ENCODE measurements at regions not wholly inside any gene's neighbourhood (a gene's known extent, or its start where the extent isn't known, plus 50 kb on each side); places are given as distances from the start of the nearest gene placed in this dataset.

- no TSS peak for BruUV-seq (replicated peaks)
- ChIA-PET CTCF (no interaction called here), POLR2A (ENCODE audit: unreplicated experiment) (no interaction called here)
- H3K27ac ChIP-seq (ENCODE audit: insufficient read depth, low read length), result no peak overlapping the region
- no peak overlapping the region for H3K4me3 ChIP-seq (ENCODE audit: insufficient read depth, low read depth, low read length)
- no peak overlapping the region for H3K4me2 ChIP-seq (ENCODE audit: low read depth, low read length)
- no peak for TF ChIP-seq MXI1 (IDR thresholded peaks at IDR 0.05; ENCODE audit: borderline replicate concordance, low read depth, low read length)
- TF ChIP-seq POLR2A (IDR thresholded peaks at IDR 0.05; ENCODE audit: low read depth, low read length), result no peak
- TF ChIP-seq RFX5 (IDR thresholded peaks at IDR 0.05; ENCODE audit: low read depth, low read length), result no peak
- no peaks in the 10 kb centered on the region for H3K79me1 ChIP-seq (ENCODE audit: low read depth in 1 of 2, low read length in 2 of 2)
- dilution Hi-C loops (cut with HindIII; ENCODE audit: low sequenced_read_pairs, unreplicated experiment), result no loop called here
- H2BK15ac ChIP-seq (ENCODE audit: low read depth, low read length), result no peak overlapping the region
- 51% methylated on average over 3 of the region's 5 CpGs; no CpG with 5 or more reads in 1 of the 2 experiments for WGBS, 2 experiments (ENCODE audit: extremely low coverage in 2 of 2, insufficient read length in 1 of 2)
- no peak overlapping the region for H3K4ac ChIP-seq (ENCODE audit: low read depth, low read length)
- H3K23ac ChIP-seq (ENCODE audit: low read depth, low read length), result no peak overlapping the region
- H4K5ac ChIP-seq (ENCODE audit: low read depth, low read length), result no peak overlapping the region
- no peak overlapping the region for H2BK120ac ChIP-seq (ENCODE audit: low read depth, low read length)
- in situ Hi-C loops (cut with MboI; ENCODE audit: low sequenced_read_pairs), result no loop called here
- H3K56ac ChIP-seq (ENCODE audit: extremely low read depth, insufficient read depth, low read length), result no peak overlapping the region
- H3K9ac ChIP-seq (ENCODE audit: low read depth, low read length), result no peak overlapping the region
- H2BK20ac ChIP-seq (ENCODE audit: low read depth, low read length), result no peak overlapping the region
- no peaks in the 10 kb centered on the region for H3K9me3 ChIP-seq (ENCODE audit: control insufficient read depth, insufficient read depth, low read length)
- H2AFZ ChIP-seq (replicated peaks; ENCODE audit: low read length, poor library complexity), result no peak overlapping the region
- no peaks in the 10 kb centered on the region for H4K20me1 ChIP-seq (ENCODE audit: insufficient read depth, low read length)
- H4K91ac ChIP-seq (ENCODE audit: insufficient read depth, low read depth, low read length), result no peak overlapping the region
- H3K18ac ChIP-seq (ENCODE audit: low read depth, low read length), result no peak overlapping the region
- intact Hi-C loops (cut with micrococcal nuclease), result no loop called here
- no peak overlapping the region for H2BK5ac ChIP-seq (ENCODE audit: low read depth, low read length, poor library complexity, severe bottlenecking)
- H4K8ac ChIP-seq (ENCODE audit: low read depth in 2 of 2, low read length in 2 of 2), result no peak overlapping the region
- no peak overlapping the region for H2AK5ac ChIP-seq (ENCODE audit: low read depth, low read length)
- DNase-seq, result no peak
- H3K36me3 ChIP-seq (ENCODE audit: control insufficient read depth, insufficient read depth, low read length), result no peaks in the 10 kb centered on the region
- no peak overlapping the region for H3K14ac ChIP-seq (replicated peaks; ENCODE audit: low read depth, low read length)
- no peak for ATAC-seq (ENCODE audit: low read depth)
- no peak overlapping the region for H2AK9ac ChIP-seq (replicated peaks; ENCODE audit: low read depth, low read length, poor library complexity)
- no peaks in the 10 kb centered on the region for H3K9me1 ChIP-seq (ENCODE audit: insufficient read depth, low read length)
- no peaks in the 10 kb centered on the region for H3K4me1 ChIP-seq (ENCODE audit: control insufficient read depth, insufficient read depth, low read length)
- no peaks in the 10 kb centered on the region for H3K27me3 ChIP-seq (ENCODE audit: control insufficient read depth, insufficient read depth, low read length)
These were observed 102.0 kb downstream of the HPGD start for GRCh38 chr4:174420316-174420715.
